Upper lobe of left lung (tissue), 4 donors: ENCODE measurements at regions not wholly inside any gene's neighbourhood (a gene's known extent, or its start where the extent isn't known, plus 50 kb on each side); places are given as distances from the start of the nearest gene placed in this dataset.

Source experiments
- EP300 ChIP-seq, 4 donors: sonication (generic); formaldehyde crosslinking; IDR thresholded peaks; one replicate each; pipeline ENCODE4 v1.5.1; 2017; ENCODE audit warnings: antibody characterized with exemption in 4 of 4, control low read depth in 2 of 4
- TF ChIP-seq, protein P1 (sequence below), 6 experiments: fragments of 450-650 bp in 4 of 6; fragments of 200-600 bp in 2 of 6; sonication (generic) in 2 of 6; IDR thresholded peaks; one replicate each; pipeline ENCODE4 v1.5.1; 2016 to 2019; ENCODE audit warnings: antibody characterized with exemption in 6 of 6

DNA sequence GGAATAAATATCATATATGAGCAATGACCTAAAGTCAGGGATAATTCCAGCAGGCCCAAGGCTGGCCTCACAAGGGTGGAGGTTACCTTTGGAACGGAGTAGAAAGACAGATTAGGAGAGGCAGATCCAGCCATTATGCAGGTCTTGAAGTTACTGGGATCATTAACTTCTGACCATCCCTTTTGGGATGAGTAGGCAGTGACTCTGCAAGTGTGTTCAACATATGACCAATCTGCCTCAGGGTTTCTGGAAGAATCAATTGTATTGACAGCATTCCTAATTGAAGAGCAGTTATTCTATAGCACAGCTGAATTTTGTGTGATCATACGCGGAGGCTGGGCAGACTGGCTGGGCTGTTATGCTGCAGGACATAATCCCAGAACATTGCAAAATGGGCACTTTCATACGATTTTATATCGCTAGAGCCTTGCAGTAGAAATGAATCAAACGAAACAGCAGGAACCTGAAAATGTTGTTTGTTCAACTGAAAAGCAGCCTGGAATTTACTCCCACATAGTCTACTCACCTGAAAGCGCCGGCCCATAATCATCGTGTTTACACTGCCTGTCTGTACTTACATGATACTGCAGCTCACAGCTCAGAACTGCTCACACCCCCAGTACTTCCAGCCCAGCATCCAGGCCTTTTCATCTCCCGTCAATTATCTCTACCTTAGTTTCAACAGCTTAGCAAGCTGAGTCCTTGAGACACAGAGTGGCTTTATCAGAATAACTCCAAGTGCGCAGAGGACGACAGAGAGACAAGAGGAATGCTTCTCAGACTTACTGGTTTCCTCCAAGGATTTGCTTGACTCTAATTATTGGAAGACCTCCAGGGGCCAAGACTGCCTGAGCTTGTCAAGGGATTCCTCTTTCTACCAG is 556.1 kb downstream of the EFNB2 start:
- TF ChIP-seq, protein P1, sequence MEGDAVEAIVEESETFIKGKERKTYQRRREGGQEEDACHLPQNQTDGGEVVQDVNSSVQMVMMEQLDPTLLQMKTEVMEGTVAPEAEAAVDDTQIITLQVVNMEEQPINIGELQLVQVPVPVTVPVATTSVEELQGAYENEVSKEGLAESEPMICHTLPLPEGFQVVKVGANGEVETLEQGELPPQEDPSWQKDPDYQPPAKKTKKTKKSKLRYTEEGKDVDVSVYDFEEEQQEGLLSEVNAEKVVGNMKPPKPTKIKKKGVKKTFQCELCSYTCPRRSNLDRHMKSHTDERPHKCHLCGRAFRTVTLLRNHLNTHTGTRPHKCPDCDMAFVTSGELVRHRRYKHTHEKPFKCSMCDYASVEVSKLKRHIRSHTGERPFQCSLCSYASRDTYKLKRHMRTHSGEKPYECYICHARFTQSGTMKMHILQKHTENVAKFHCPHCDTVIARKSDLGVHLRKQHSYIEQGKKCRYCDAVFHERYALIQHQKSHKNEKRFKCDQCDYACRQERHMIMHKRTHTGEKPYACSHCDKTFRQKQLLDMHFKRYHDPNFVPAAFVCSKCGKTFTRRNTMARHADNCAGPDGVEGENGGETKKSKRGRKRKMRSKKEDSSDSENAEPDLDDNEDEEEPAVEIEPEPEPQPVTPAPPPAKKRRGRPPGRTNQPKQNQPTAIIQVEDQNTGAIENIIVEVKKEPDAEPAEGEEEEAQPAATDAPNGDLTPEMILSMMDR (IDR thresholded peaks at IDR 0.05): no peak
- TF ChIP-seq EP300 (IDR thresholded peaks at IDR 0.05): no peak
